Activated T-helper 2 cell treated with anti-CD3 and anti-CD28 coated beads, Interferon-gamma antibody, Interleukin-2, Interleukin-4, amounts not matched to agents 10 μg/mL and 5 μg/mL and 100 μg/mL, durations not matched to agents 14 hours and 24 hours and 36 hours (primary cell): ENCODE measurements at regions not wholly inside any gene's neighbourhood (a gene's known extent, or its start where the extent isn't known, plus 50 kb on each side); places are given as distances from the start of the nearest gene placed in this dataset.

Experiments used
- DNase-seq: peaks from one replicate; pipeline ENCODE4 v3.0.0; 2021; ENCODE audit warnings: low spot score
- H3K27ac Mint-ChIP-seq: one replicate; pipeline ENCODE4 v1.8.0; 2021; ENCODE audit warnings: mixed read lengths
- H3K27me3 Mint-ChIP-seq: one replicate; pipeline ENCODE4 v1.8.0; 2021; ENCODE audit warnings: low read depth, mixed read lengths
- H3K36me3 Mint-ChIP-seq: one replicate; pipeline ENCODE4 v1.8.0; 2021; ENCODE audit warnings: low read depth, mixed read lengths
- H3K4me1 Mint-ChIP-seq: one replicate; pipeline ENCODE4 v1.8.0; 2021; ENCODE audit warnings: low read depth, mixed read lengths
- H3K4me3 Mint-ChIP-seq: one replicate; pipeline ENCODE4 v1.8.0; 2021; ENCODE audit warnings: low read depth, mild to moderate bottlenecking, moderate library complexity, mixed read lengths
- H3K9me3 Mint-ChIP-seq: one replicate; pipeline ENCODE4 v1.8.0; 2021; ENCODE audit warnings: mixed read lengths
- intact Hi-C: fragments of 100-400 bp; cut with micrococcal nuclease; formaldehyde crosslinking; loops from one replicate; pipeline ENCODE4 v1.15.1; 2023

- Mint-ChIP-seq H3K27me3 (no peaks in the 10 kb centered on the region), H3K4me3 (no peak overlapping the region), H3K36me3 (no peaks in the 10 kb centered on the region), H3K9me3 (no peaks in the 10 kb centered on the region), H3K4me1 (no peaks in the 10 kb centered on the region), H3K27ac (no peak overlapping the region)
- intact Hi-C loops = no loop called here
- no peak for DNase-seq
Observed at GRCh38 chr5:15079566-15079965, 208.0 kb upstream of the ANKH start.

- Mint-ChIP-seq H3K4me3 (no peak overlapping the region), H3K9me3 (no peaks in the 10 kb centered on the region), H3K36me3 (no peaks in the 10 kb centered on the region), H3K4me1 (no peaks in the 10 kb centered on the region), H3K27ac (no peak overlapping the region), H3K27me3 (no peaks in the 10 kb centered on the region)
- DNase-seq = no peak
- intact Hi-C loops = no loop called here
Observed at GRCh38 chr5:15074651-15075050, 203.1 kb upstream of the ANKH start.

GRCh38 chr5:15073453-15073852 lies 201.9 kb upstream of the ANKH start:
- intact Hi-C loops = no loop called here

DNA sequence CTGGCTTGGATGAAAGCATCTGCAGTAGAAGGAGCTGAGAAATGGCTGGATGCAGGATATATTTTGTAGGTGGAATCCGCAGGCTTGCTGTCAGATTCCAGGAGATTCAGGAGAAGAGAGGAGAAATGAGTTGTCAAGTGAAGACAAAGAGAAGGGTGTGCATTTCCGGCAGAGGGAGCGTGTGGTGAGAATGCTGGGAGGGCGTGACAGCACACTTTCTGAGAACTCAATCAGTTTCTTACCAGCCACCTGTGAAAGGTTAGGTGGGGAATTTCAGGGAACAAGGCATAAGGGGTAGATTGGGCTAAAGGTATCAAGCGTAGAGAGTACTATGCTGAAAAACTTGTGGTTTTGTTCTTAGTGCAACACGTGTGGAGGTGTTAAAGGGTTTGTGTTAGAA lies 199.3 kb upstream of the ANKH start:
- Mint-ChIP-seq H3K4me1 (no peaks in the 10 kb centered on the region), H3K4me3 (no peak overlapping the region), H3K9me3 (no peaks in the 10 kb centered on the region), H3K27ac (no peak overlapping the region), H3K36me3 (no peaks in the 10 kb centered on the region), H3K27me3 (no peaks in the 10 kb centered on the region)
- intact Hi-C loops = no loop called here
- no peak for DNase-seq

More at GRCh38 chr5:15073453-15073852, 201.9 kb upstream of the ANKH start:
- no peak overlapping the region for H3K4me3 Mint-ChIP-seq
- no peaks in the 10 kb centered on the region for H3K9me3 Mint-ChIP-seq
- H3K4me1 Mint-ChIP-seq = no peaks in the 10 kb centered on the region
- DNase-seq = no peak
- no peaks in the 10 kb centered on the region for H3K27me3 Mint-ChIP-seq
- H3K27ac Mint-ChIP-seq = no peak overlapping the region
- no peaks in the 10 kb centered on the region for H3K36me3 Mint-ChIP-seq

- Mint-ChIP-seq H3K4me3 (no peak overlapping the region), H3K27ac (no peak overlapping the region), H3K36me3 (no peaks in the 10 kb centered on the region), H3K4me1 (no peaks in the 10 kb centered on the region), H3K27me3 (no peaks in the 10 kb centered on the region), H3K9me3 (no peaks in the 10 kb centered on the region)
- no peak for DNase-seq
- intact Hi-C loops = no loop called here
Observed at GRCh38 chr5:15069407-15069905, 197.9 kb upstream of the ANKH start.

- Mint-ChIP-seq H3K4me1 (no peaks in the 10 kb centered on the region), H3K36me3 (no peaks in the 10 kb centered on the region), H3K27me3 (no peaks in the 10 kb centered on the region), H3K4me3 (no peak overlapping the region), H3K27ac (no peak overlapping the region), H3K9me3 (no peaks in the 10 kb centered on the region)
- intact Hi-C loops = no loop called here
- no peak for DNase-seq
Observed at GRCh38 chr5:15065091-15065490, 193.5 kb upstream of the ANKH start.

- DNase-seq = no peak
- H3K4me1 Mint-ChIP-seq = no peaks in the 10 kb centered on the region
- H3K36me3 Mint-ChIP-seq = no peaks in the 10 kb centered on the region
- intact Hi-C loops = no loop called here
- H3K4me3 Mint-ChIP-seq = no peak overlapping the region
- no peak overlapping the region for H3K27ac Mint-ChIP-seq
- no peaks in the 10 kb centered on the region for H3K9me3 Mint-ChIP-seq
- H3K27me3 Mint-ChIP-seq = no peaks in the 10 kb centered on the region
Observed at GRCh38 chr5:15064396-15064795, 192.8 kb upstream of the ANKH start.

GRCh38 chr5:15056988-15057592 lies 185.5 kb upstream of the ANKH start:
- Mint-ChIP-seq H3K27ac (no peak overlapping the region), H3K36me3 (no peaks in the 10 kb centered on the region), H3K4me1 (no peaks in the 10 kb centered on the region), H3K9me3 (no peaks in the 10 kb centered on the region), H3K4me3 (no peak overlapping the region), H3K27me3 (peaks cover 2% of the 10 kb centered on the region)
- intact Hi-C loops = no loop called here
- DNase-seq = no peak

GRCh38 chr5:15044521-15044920 lies 172.9 kb upstream of the ANKH start:
- DNase-seq = no peak
- H3K27me3 Mint-ChIP-seq = peaks cover 6% of the 10 kb centered on the region
- H3K36me3 Mint-ChIP-seq = no peaks in the 10 kb centered on the region
- intact Hi-C loops = no loop called here
- no peak overlapping the region for H3K4me3 Mint-ChIP-seq
- no peak overlapping the region for H3K27ac Mint-ChIP-seq
- no peaks in the 10 kb centered on the region for H3K4me1 Mint-ChIP-seq
- no peaks in the 10 kb centered on the region for H3K9me3 Mint-ChIP-seq

- no peaks in the 10 kb centered on the region for H3K4me1 Mint-ChIP-seq
- no peaks in the 10 kb centered on the region for H3K9me3 Mint-ChIP-seq
- no peaks in the 10 kb centered on the region for H3K36me3 Mint-ChIP-seq
- intact Hi-C loops = no loop called here
- DNase-seq = no peak
- peaks cover 5% of the 10 kb centered on the region for H3K27me3 Mint-ChIP-seq
- H3K27ac Mint-ChIP-seq = no peak overlapping the region
- H3K4me3 Mint-ChIP-seq = no peak overlapping the region
Observed at GRCh38 chr5:15037247-15037908, 165.8 kb upstream of the ANKH start.

GRCh38 chr5:15034379-15034778 lies 162.8 kb upstream of the ANKH start:
- Mint-ChIP-seq H3K36me3 (no peaks in the 10 kb centered on the region), H3K27ac (no peak overlapping the region), H3K27me3 (peaks cover 11% of the 10 kb centered on the region), H3K4me1 (no peaks in the 10 kb centered on the region), H3K9me3 (no peaks in the 10 kb centered on the region), H3K4me3 (no peak overlapping the region)
- intact Hi-C loops = no loop called here
- no peak for DNase-seq

DNA sequence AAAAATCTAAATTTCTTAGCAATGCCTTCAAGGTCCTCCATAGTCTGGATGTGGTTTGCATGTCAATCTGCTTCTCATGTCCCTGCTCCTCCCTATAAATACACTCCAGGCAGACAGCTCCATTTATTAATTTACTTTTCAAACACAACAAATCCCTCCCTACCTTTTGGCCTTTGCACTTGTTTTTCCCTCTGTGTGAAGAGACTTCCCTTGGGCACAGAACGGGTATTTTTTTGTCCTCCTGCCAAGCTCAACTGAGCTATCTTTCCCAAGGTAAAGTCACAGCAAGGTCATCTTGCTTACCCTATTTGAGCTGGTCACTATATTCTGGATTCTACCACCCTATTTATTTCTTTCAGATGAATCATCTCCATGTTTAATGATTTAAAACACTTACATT lies 159.6 kb upstream of the ANKH start:
- intact Hi-C loops = no loop called here
- H3K9me3 Mint-ChIP-seq = no peaks in the 10 kb centered on the region
- peaks cover 17% of the 10 kb centered on the region for H3K27me3 Mint-ChIP-seq
- H3K4me3 Mint-ChIP-seq = no peak overlapping the region
- DNase-seq = no peak
- no peaks in the 10 kb centered on the region for H3K4me1 Mint-ChIP-seq
- no peaks in the 10 kb centered on the region for H3K36me3 Mint-ChIP-seq
- no peak overlapping the region for H3K27ac Mint-ChIP-seq

DNA sequence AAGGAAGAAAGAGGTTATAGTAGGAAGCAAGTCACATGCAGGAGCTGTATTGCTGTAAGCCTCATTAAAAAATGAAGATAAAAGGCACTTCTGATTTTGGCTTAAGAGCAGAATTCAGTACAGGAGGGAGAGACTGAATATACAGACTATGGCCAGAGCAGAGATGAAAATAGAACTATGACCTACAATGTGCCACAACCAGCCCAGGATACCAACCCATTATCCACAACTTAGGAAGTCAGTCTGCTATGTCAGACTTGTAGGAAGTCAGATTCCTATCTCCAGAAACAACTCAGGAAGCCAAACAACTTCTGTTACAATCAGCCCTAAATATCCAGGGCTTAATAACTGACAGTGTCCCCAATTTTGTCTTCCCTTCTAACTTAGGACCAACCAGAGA lies 156.2 kb upstream of the ANKH start:
- H3K9me3 Mint-ChIP-seq = no peaks in the 10 kb centered on the region
- DNase-seq = no peak
- H3K4me1 Mint-ChIP-seq = no peaks in the 10 kb centered on the region
- intact Hi-C loops = no loop called here
- H3K27ac Mint-ChIP-seq = no peak overlapping the region
- H3K4me3 Mint-ChIP-seq = no peak overlapping the region
- H3K27me3 Mint-ChIP-seq = peaks cover 13% of the 10 kb centered on the region
- no peaks in the 10 kb centered on the region for H3K36me3 Mint-ChIP-seq
